Activated naive CD4-positive, alpha-beta T cell treated with anti-CD3 and anti-CD28 coated beads for 36 hours (primary cell): ENCODE measurements at regions not wholly inside any gene's neighbourhood (a gene's known extent, or its start where the extent isn't known, plus 50 kb on each side); places are given as distances from the start of the nearest gene placed in this dataset.
A peak's percentile ranks its signal among the peaks of the same experiment; 100 is the strongest.

Experiments used
- CTCF ChIA-PET: fragments of 350-600 bp; sonication (Branson Sonifier 250); formaldehyde crosslinking; loops from one replicate; lab custom pipeline; 2021; ENCODE audit warnings: antibody characterized with exemption; lab: Charles Lee
- DNase-seq: peaks from one replicate; pipeline ENCODE4 v3.0.0-alpha.2; 2020
- H3K27ac Mint-ChIP-seq: one replicate; pipeline ENCODE4 v1.8.0; 2021; ENCODE audit warnings: mild to moderate bottlenecking, mixed read lengths
- H3K27me3 Mint-ChIP-seq: one replicate; pipeline ENCODE4 v1.8.0; 2021; ENCODE audit warnings: low read depth, mixed read lengths
- H3K36me3 Mint-ChIP-seq: one replicate; pipeline ENCODE4 v1.8.0; 2021; ENCODE audit warnings: low read depth, mixed read lengths
- H3K4me1 Mint-ChIP-seq: one replicate; pipeline ENCODE4 v1.8.0; 2021; ENCODE audit warnings: low read depth, mixed read lengths
- H3K4me3 Mint-ChIP-seq: one replicate; pipeline ENCODE4 v1.8.0; 2021; ENCODE audit warnings: mild to moderate bottlenecking, moderate library complexity, mixed read lengths
- H3K9me3 Mint-ChIP-seq: one replicate; pipeline ENCODE4 v1.8.0; 2021; ENCODE audit warnings: mixed read lengths
- intact Hi-C: fragments of 100-400 bp; cut with micrococcal nuclease; formaldehyde crosslinking; loops from one replicate; pipeline ENCODE4 v1.15.1; 2023

GRCh38 chr4:22179124-22179874 is 230.7 kb upstream of the KCNIP4 start:
- Mint-ChIP-seq H3K4me1 (no peaks in the 10 kb centered on the region), H3K27ac (no peak overlapping the region), H3K9me3 (no peaks in the 10 kb centered on the region), H3K36me3 (no peaks in the 10 kb centered on the region), H3K27me3 (no peaks in the 10 kb centered on the region), H3K4me3 (no peak overlapping the region)
- CTCF ChIA-PET, result no interaction called here
- no peak for DNase-seq
- intact Hi-C loops, result no loop called here

DNA sequence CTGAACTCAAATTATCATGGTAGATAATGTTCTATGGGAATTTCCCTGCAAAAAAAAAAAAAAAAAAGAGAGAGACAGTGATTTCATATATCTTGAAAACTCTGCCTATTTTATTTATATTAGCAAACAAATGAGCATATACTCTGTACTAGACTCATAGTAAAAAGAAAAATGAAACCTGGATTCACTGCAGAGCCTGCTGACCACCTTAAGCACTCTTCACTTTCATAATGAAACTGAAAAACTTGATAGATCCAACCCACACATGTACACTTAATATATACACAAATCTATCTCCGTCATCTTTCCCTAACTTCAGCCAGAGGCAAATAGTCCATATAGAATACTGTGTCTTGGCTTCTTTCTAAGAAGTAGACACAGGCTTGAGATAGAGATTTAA is 226.1 kb upstream of the KCNIP4 start:
- no peaks in the 10 kb centered on the region for H3K27me3 Mint-ChIP-seq
- intact Hi-C loops, result no loop called here
- no peak overlapping the region for H3K27ac Mint-ChIP-seq
- DNase-seq, result no peak
- H3K9me3 Mint-ChIP-seq, result no peaks in the 10 kb centered on the region
- H3K4me3 Mint-ChIP-seq, result no peak overlapping the region
- H3K36me3 Mint-ChIP-seq, result no peaks in the 10 kb centered on the region
- no peaks in the 10 kb centered on the region for H3K4me1 Mint-ChIP-seq
- CTCF ChIA-PET, result no interaction called here

DNA sequence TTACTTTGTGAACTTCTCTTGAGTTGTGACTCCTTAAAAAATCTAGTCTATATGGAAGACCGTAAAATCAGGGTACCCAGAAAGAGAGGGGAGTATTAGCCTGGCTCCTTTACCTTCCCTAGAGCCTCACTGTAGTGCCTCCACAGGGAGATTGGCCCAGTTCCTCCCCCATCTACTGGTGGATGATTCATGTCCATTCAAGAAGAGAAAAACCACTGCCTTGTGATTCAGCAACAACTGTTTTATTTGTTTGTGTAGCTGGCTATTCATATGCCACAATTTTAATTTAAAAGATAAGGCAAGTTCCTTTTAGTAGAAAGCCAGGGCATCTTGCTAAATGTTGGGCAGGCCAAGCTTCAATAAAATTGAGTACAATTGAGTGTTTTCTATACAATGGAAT is 221.8 kb upstream of the KCNIP4 start:
- Mint-ChIP-seq H3K27ac (no peak overlapping the region), H3K36me3 (no peaks in the 10 kb centered on the region), H3K9me3 (no peaks in the 10 kb centered on the region), H3K27me3 (no peaks in the 10 kb centered on the region), H3K4me3 (no peak overlapping the region), H3K4me1 (no peaks in the 10 kb centered on the region)
- intact Hi-C loops, result no loop called here
- CTCF ChIA-PET, result no interaction called here
- no peak for DNase-seq

DNA sequence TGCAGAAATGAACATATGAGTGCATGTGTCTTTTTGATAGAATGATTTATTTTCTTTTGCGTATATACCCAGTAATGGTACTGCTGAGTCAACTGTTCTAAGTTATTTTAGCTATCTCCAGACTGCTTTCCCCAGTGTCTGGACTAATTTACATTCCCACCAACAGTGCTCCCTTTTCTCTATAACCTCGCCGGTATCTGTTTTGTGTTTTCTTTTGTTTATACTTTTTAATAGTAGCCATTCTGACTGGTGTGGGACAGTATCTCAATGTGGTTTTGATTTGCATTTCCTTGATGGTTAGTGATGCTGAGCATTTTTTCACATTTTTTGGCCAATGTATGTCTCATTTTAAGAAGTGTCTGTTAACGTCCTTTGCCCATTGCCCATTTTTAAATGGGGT is 218.6 kb upstream of the KCNIP4 start:
- no peaks in the 10 kb centered on the region for H3K4me1 Mint-ChIP-seq
- H3K36me3 Mint-ChIP-seq, result no peaks in the 10 kb centered on the region
- H3K27ac Mint-ChIP-seq, result no peak overlapping the region
- H3K27me3 Mint-ChIP-seq, result peaks cover 3% of the 10 kb centered on the region
- DNase-seq, result no peak
- CTCF ChIA-PET, result no interaction called here
- H3K9me3 Mint-ChIP-seq, result peaks cover 3% of the 10 kb centered on the region
- H3K4me3 Mint-ChIP-seq, result no peak overlapping the region
- intact Hi-C loops, result no loop called here

DNA sequence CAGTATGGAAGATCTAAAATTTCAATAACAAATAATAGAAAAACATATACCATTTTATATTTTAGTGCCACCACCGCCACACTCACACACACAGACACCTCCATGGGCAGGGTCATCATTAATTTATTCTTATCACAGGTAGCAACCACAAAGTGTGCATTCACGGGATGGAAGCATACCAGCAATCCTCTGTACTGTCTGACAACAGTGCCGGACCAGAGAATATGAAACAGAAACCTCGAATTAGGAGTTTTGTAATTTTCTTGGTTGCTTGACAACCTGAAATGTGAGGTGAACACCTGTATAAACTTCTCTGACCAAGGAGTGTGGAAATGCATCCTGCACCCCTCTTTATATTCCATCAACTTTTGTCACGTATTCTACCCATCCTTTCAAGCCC is 213.9 kb upstream of the KCNIP4 start:
- no peaks in the 10 kb centered on the region for H3K4me1 Mint-ChIP-seq
- no peaks in the 10 kb centered on the region for H3K36me3 Mint-ChIP-seq
- peaks cover 3% of the 10 kb centered on the region for H3K27me3 Mint-ChIP-seq
- H3K27ac Mint-ChIP-seq, result no peak overlapping the region
- CTCF ChIA-PET, result no interaction called here
- no peak for DNase-seq
- H3K4me3 Mint-ChIP-seq, result no peak overlapping the region
- intact Hi-C loops, result no loop called here
- peaks cover 11% of the 10 kb centered on the region for H3K9me3 Mint-ChIP-seq

- H3K27ac Mint-ChIP-seq, result no peak overlapping the region
- intact Hi-C loops, result no loop called here
- H3K9me3 Mint-ChIP-seq, result no peaks in the 10 kb centered on the region
- H3K4me3 Mint-ChIP-seq, result no peak overlapping the region
- peaks cover 3% of the 10 kb centered on the region for H3K27me3 Mint-ChIP-seq
- CTCF ChIA-PET, result no interaction called here
- H3K4me1 Mint-ChIP-seq, result no peaks in the 10 kb centered on the region
- no peak for DNase-seq
- no peaks in the 10 kb centered on the region for H3K36me3 Mint-ChIP-seq
These were observed 182.2 kb upstream of the KCNIP4 start for GRCh38 chr4:22130741-22131140.

- Mint-ChIP-seq H3K4me1 (no peaks in the 10 kb centered on the region), H3K36me3 (no peaks in the 10 kb centered on the region), H3K27ac (no peak overlapping the region), H3K9me3 (peaks cover 2% of the 10 kb centered on the region), H3K4me3 (no peak overlapping the region), H3K27me3 (peaks cover 3% of the 10 kb centered on the region)
- peak; percentile 40 for DNase-seq
- intact Hi-C loops, result loop anchor here (1.0 to 5.0 kb wide), 2 partner anchors 260 to 337 kb away; no protein-coding TSS in a partner anchor
- CTCF ChIA-PET, result no interaction called here
These were observed 181.0 kb upstream of the KCNIP4 start for GRCh38 chr4:22129454-22130029.

GRCh38 chr4:22122062-22122461 is 173.5 kb upstream of the KCNIP4 start:
- H3K4me3 Mint-ChIP-seq, result no peak overlapping the region
- no peak for DNase-seq
- CTCF ChIA-PET, result no interaction called here
- H3K36me3 Mint-ChIP-seq, result peaks cover 2% of the 10 kb centered on the region
- H3K4me1 Mint-ChIP-seq, result no peaks in the 10 kb centered on the region
- no peak overlapping the region for H3K27ac Mint-ChIP-seq
- H3K27me3 Mint-ChIP-seq, result no peaks in the 10 kb centered on the region
- intact Hi-C loops, result no loop called here
- peaks cover 20% of the 10 kb centered on the region for H3K9me3 Mint-ChIP-seq

DNA sequence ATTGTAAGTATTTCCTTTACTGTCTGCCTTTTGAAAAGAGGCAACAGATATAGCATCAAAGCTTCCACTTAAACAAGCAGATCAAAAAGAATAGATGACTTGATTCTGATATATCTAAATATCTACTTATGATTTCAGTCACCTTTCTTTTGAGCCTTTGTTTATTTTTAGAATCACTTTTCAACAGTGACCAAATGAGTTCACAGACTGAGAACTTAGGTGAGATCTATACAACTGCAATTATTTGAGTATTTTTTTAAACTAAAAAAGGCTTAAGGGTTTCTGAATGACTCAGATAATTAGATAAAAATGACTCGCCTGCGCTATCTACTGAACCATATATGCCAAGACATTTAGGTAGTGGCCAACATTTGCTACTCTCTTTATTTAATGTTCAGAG is 166.7 kb upstream of the KCNIP4 start:
- CTCF ChIA-PET, result interaction anchor here (0.7 kb wide), 1 partner anchor 326 kb away, joined by 3 read pairs; no protein-coding TSS in a partner anchor
- intact Hi-C loops, result no loop called here
- Mint-ChIP-seq H3K36me3 (no peaks in the 10 kb centered on the region), H3K4me1 (no peaks in the 10 kb centered on the region), H3K9me3 (peaks cover 3% of the 10 kb centered on the region), H3K4me3 (no peak overlapping the region), H3K27ac (no peak overlapping the region), H3K27me3 (no peaks in the 10 kb centered on the region)
- no peak for DNase-seq

DNA sequence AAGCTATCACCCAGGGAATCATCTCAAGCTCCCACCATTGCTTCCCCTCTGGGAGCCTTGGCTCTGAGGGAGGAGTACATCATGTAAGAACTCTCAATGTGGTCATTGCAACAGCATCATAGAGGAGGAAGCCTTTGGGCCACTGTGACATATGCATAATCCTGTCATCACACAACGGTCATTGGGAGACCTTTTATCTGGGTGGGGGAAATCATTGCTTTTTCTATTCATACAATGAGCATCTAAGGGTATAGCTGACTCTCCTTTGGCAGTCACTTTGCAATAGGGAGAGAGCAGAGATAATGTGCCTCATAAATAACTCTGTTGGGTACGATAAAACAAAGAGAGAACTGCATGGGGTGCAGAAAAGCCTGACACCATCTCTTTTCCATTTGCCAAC is 155.2 kb upstream of the KCNIP4 start:
- Mint-ChIP-seq H3K4me1 (no peaks in the 10 kb centered on the region), H3K4me3 (no peak overlapping the region), H3K36me3 (no peaks in the 10 kb centered on the region), H3K9me3 (no peaks in the 10 kb centered on the region), H3K27me3 (no peaks in the 10 kb centered on the region), H3K27ac (no peak overlapping the region)
- no peak for DNase-seq
- CTCF ChIA-PET, result no interaction called here
- intact Hi-C loops, result no loop called here

DNA sequence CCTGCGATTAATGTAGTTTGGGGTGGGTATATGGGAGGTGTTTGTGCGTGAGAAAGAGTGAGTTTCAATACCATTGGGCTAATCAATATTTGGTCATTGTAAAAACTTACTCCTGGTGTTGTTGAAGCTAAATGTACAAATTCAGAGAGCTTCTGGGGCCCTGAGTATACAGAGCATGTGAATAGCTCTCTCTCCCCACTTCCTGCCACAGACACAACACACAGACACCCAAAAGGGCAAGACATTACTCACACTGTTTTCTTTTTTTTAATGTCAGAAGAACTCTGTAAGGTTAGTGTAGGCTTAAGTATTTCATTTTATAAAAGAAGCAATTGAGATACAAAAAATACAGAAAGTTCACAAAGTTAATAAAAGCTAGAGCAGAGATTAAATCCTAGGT is 151.3 kb upstream of the KCNIP4 start:
- H3K27me3 Mint-ChIP-seq, result no peaks in the 10 kb centered on the region
- no peaks in the 10 kb centered on the region for H3K36me3 Mint-ChIP-seq
- H3K27ac Mint-ChIP-seq, result no peak overlapping the region
- intact Hi-C loops, result no loop called here
- CTCF ChIA-PET, result interaction anchor here (0.7 kb wide), 1 partner anchor 10 kb away, joined by 3 read pairs; no protein-coding TSS in a partner anchor
- no peaks in the 10 kb centered on the region for H3K9me3 Mint-ChIP-seq
- DNase-seq, result no peak
- H3K4me1 Mint-ChIP-seq, result no peaks in the 10 kb centered on the region
- no peak overlapping the region for H3K4me3 Mint-ChIP-seq

GRCh38 chr4:22097596-22097995 is 149.0 kb upstream of the KCNIP4 start:
- CTCF ChIA-PET, result no interaction called here
- Mint-ChIP-seq H3K36me3 (no peaks in the 10 kb centered on the region), H3K4me3 (no peak overlapping the region), H3K27ac (no peak overlapping the region), H3K4me1 (no peaks in the 10 kb centered on the region), H3K9me3 (no peaks in the 10 kb centered on the region), H3K27me3 (no peaks in the 10 kb centered on the region)
- intact Hi-C loops, result no loop called here
- no peak for DNase-seq

- no peak for DNase-seq
- Mint-ChIP-seq H3K9me3 (no peaks in the 10 kb centered on the region), H3K27ac (no peak overlapping the region), H3K4me3 (no peak overlapping the region), H3K36me3 (no peaks in the 10 kb centered on the region), H3K4me1 (no peaks in the 10 kb centered on the region), H3K27me3 (no peaks in the 10 kb centered on the region)
- intact Hi-C loops, result no loop called here
- CTCF ChIA-PET, result no interaction called here
These were observed 145.6 kb upstream of the KCNIP4 start for GRCh38 chr4:22094217-22094616.
